ENCODE measurements at regions not wholly inside any gene's neighbourhood (a gene's known extent, or its start where the extent isn't known, plus 50 kb on each side); places are given as distances from the start of the nearest gene placed in this dataset.

GRCh38 chr13:107969546-107969945, 245.8 kb downstream of the LIG4 start:
- TF ChIP-seq CTCF (conservative IDR thresholded peaks at IDR 0.05 in 1 of 2, IDR thresholded peaks at IDR 0.05 in 1 of 2; ENCODE audit: extremely low read depth in 1 of 2, insufficient read depth in 1 of 2, low read depth in 1 of 2, low read length in 2 of 2) (no peak), EZH2 (IDR thresholded peaks at IDR 0.05; ENCODE audit: borderline replicate concordance, low read length) (no peak)
